H1 (cell line): ENCODE measurements at regions not wholly inside any gene's neighbourhood (a gene's known extent, or its start where the extent isn't known, plus 50 kb on each side); places are given as distances from the start of the nearest gene placed in this dataset.

Source experiments
- CTCF ChIA-PET: fragments of 300-600 bp; sonication (Branson Sonifier 250); formaldehyde crosslinking; loops from one replicate; lab custom pipeline; 2021; ENCODE audit not compliant: partially characterized antibody; lab: Charles Lee
- POLR2A ChIA-PET: fragments of 300-600 bp; sonication (Branson Sonifier 250); formaldehyde crosslinking; loops from one replicate; lab custom pipeline; 2021; ENCODE audit warnings: inconsistent platforms; ENCODE audit not compliant: partially characterized antibody; lab: Charles Lee
- DNase-seq, 2 experiments: peaks; one replicate each; pipeline versions ENCODE4 v3.0.0 to v3.0.0-alpha.2; 2010 to 2022; ENCODE audit warnings: low spot score in 2 of 2, low read depth in 1 of 2, mixed read lengths in 1 of 2
- FAIRE-seq: peaks from 2 replicates; lab custom pipeline; 2011; peaks lifted over from hg19 to GRCh38; lab: Jason Lieb, UNC
- H2AFZ ChIP-seq: 2 replicates; pipeline ENCODE4 v1.8.1; 2012; ENCODE audit warnings: low read length, inconsistent platforms
- H2AK5ac ChIP-seq: 2 replicates; pipeline ENCODE4 v1.6.1; 2013; ENCODE audit warnings: low read depth, low read length
- H2BK120ac ChIP-seq: replicated peaks from 2 replicates; pipeline ENCODE3; 2013; ENCODE audit warnings: low read depth, low read length, inconsistent platforms
- H2BK12ac ChIP-seq: 2 replicates; pipeline ENCODE4 v1.6.1; 2013; ENCODE audit warnings: low read depth, low read length
- H2BK15ac ChIP-seq: 2 replicates; pipeline ENCODE4 v1.6.1; 2013; ENCODE audit warnings: low read length
- H2BK20ac ChIP-seq: 2 replicates; pipeline ENCODE4 v1.6.1; 2013; ENCODE audit warnings: low read length
- H2BK5ac ChIP-seq: 2 replicates; pipeline ENCODE4 v1.6.1; 2013; ENCODE audit warnings: low read depth, low read length
- H3K14ac ChIP-seq: 2 replicates; pipeline ENCODE4 v1.6.1; 2013; ENCODE audit warnings: inconsistent platforms; ENCODE audit not compliant: insufficient read length
- H3K18ac ChIP-seq: 2 replicates; pipeline ENCODE4 v1.6.1; 2013; ENCODE audit warnings: low read length; ENCODE audit errors: extremely low read depth
- H3K23ac ChIP-seq: 2 replicates; pipeline ENCODE4 v1.6.1; 2013; ENCODE audit warnings: inconsistent platforms; ENCODE audit not compliant: insufficient read length
- H3K23me2 ChIP-seq: 2 replicates; pipeline ENCODE4 v1.6.1; 2013; ENCODE audit warnings: low read depth, low read length
- H3K27ac ChIP-seq: 2 replicates; pipeline ENCODE4 v1.6.1; 2011; ENCODE audit warnings: low read depth, low read length, inconsistent platforms
- H3K27me3 ChIP-seq, 4 experiments: replicated peaks in 1 of 4; 1 replicate in 1 of 4; 2 replicates in 3 of 4; pipeline versions ENCODE4 v1.6.1 to v1.8.1; 2011 to 2013; ENCODE audit warnings: low read length in 3 of 4, mild to moderate bottlenecking in 3 of 4, inconsistent platforms in 2 of 4, mixed read lengths in 2 of 4, moderate library complexity in 1 of 4; ENCODE audit not compliant: control insufficient read depth in 3 of 4, insufficient read depth in 3 of 4; ENCODE audit errors: extremely low read depth in 1 of 4
- H3K36me3 ChIP-seq, 4 experiments: 2 replicates each; pipeline versions ENCODE4 v1.6.1 to v1.8.1; 2011 to 2013; ENCODE audit warnings: mild to moderate bottlenecking in 4 of 4, low read length in 3 of 4, moderate library complexity in 2 of 4, control low read depth in 1 of 4, inconsistent platforms in 1 of 4; ENCODE audit not compliant: insufficient read depth in 4 of 4, control insufficient read depth in 2 of 4
- H3K4ac ChIP-seq: replicated peaks from 2 replicates; pipeline ENCODE3; 2013; ENCODE audit warnings: low read length, low read depth, mixed read lengths, inconsistent platforms; ENCODE audit not compliant: insufficient read length
- H3K4me1 ChIP-seq, 4 experiments: replicated peaks in 1 of 4; 1 replicate in 1 of 4; 2 replicates in 3 of 4; pipeline versions ENCODE4 v1.6.1 to v1.8.1; 2011 to 2013; ENCODE audit warnings: low read length in 3 of 4, inconsistent platforms in 2 of 4, mixed read lengths in 1 of 4; ENCODE audit not compliant: insufficient read depth in 4 of 4, control insufficient read depth in 3 of 4
- H3K4me2 ChIP-seq, 2 experiments: 2 replicates each; pipeline versions ENCODE4 v1.6.1 to v1.8.1; 2011 to 2013; ENCODE audit warnings: low read depth in 2 of 2, low read length in 2 of 2, control low read depth in 1 of 2, inconsistent platforms in 1 of 2, mild to moderate bottlenecking in 1 of 2; ENCODE audit not compliant: insufficient read depth in 1 of 2
- H3K4me3 ChIP-seq, 4 experiments: fragments of 200-600, 300-600 bp in 1 of 4; sonication (generic), shearing (Covaris generic), sonication (Bioruptor Twin) in 1 of 4; 2 replicates each; pipeline versions ENCODE4 v1.5.1 to v1.8.1; 2011 to 2016; ENCODE audit warnings: low read length in 4 of 4, low read depth in 3 of 4, control low read depth in 2 of 4, inconsistent platforms in 2 of 4, mild to moderate bottlenecking in 2 of 4, mixed read lengths in 1 of 4, moderate library complexity in 1 of 4; ENCODE audit not compliant: insufficient read depth in 2 of 4; ENCODE audit errors: extremely low read depth in 1 of 4
- H3K56ac ChIP-seq: replicated peaks from 2 replicates; pipeline ENCODE3; 2013; ENCODE audit warnings: low read depth, mild to moderate bottlenecking, mixed read lengths, low read length, inconsistent platforms; ENCODE audit not compliant: insufficient read length
- H3K79me1 ChIP-seq: 2 replicates; pipeline ENCODE4 v1.6.1; 2013; ENCODE audit warnings: low read depth, low read length, control low read depth
- H3K79me2 ChIP-seq, 2 experiments: 2 replicates each; pipeline versions ENCODE4 v1.6.1 to v1.8.1; 2012 to 2013; ENCODE audit warnings: low read length in 2 of 2, mild to moderate bottlenecking in 2 of 2, inconsistent platforms in 1 of 2; ENCODE audit not compliant: insufficient read depth in 2 of 2, control insufficient read depth in 1 of 2
- H3K9ac ChIP-seq, 4 experiments: replicated peaks in 1 of 4; 1 replicate in 1 of 4; 2 replicates in 3 of 4; pipeline versions ENCODE4 v1.6.1 to v1.8.1; 2011 to 2013; ENCODE audit warnings: low read depth in 3 of 4, low read length in 3 of 4, control low read depth in 2 of 4, mild to moderate bottlenecking in 2 of 4, moderate library complexity in 2 of 4, inconsistent platforms in 1 of 4; ENCODE audit errors: extremely low read depth in 1 of 4
- H3K9me3 ChIP-seq, 2 experiments: 2 replicates each; pipeline versions ENCODE4 v1.6.1 to v1.8.1; 2012 to 2013; ENCODE audit warnings: mild to moderate bottlenecking in 2 of 2, moderate library complexity in 2 of 2, control low read depth in 1 of 2, inconsistent platforms in 1 of 2, low read depth in 1 of 2, low read length in 1 of 2, mixed read lengths in 1 of 2; ENCODE audit not compliant: insufficient read depth in 2 of 2
- H4K20me1 ChIP-seq, 2 experiments: replicated peaks in 1 of 2; 2 replicates each; pipeline versions ENCODE3 to v1.8.1; 2011 to 2013; ENCODE audit warnings: inconsistent platforms in 2 of 2, low read length in 2 of 2, mild to moderate bottlenecking in 1 of 2; ENCODE audit not compliant: insufficient read depth in 2 of 2, control insufficient read depth in 1 of 2
- H4K5ac ChIP-seq: 2 replicates; pipeline ENCODE4 v1.6.1; 2013; ENCODE audit warnings: low read length, low read depth, mixed read lengths, inconsistent platforms; ENCODE audit not compliant: insufficient read length
- H4K8ac ChIP-seq: 2 replicates; pipeline ENCODE4 v1.8.0; 2013; ENCODE audit warnings: mild to moderate bottlenecking, moderate library complexity, low read length, inconsistent platforms; ENCODE audit not compliant: insufficient read depth; ENCODE audit errors: extremely low read depth
- H4K91ac ChIP-seq: replicated peaks from 2 replicates; pipeline ENCODE3; 2013; ENCODE audit warnings: low read length, mixed read lengths, inconsistent platforms; ENCODE audit not compliant: insufficient read length
- CTBP2 ChIP-seq: IDR thresholded peaks from 2 replicates; pipeline ENCODE4 v1.7.0; 2011; ENCODE audit warnings: borderline replicate concordance, mild to moderate bottlenecking, moderate library complexity, mixed read lengths, low read length; ENCODE audit not compliant: insufficient read depth, insufficient read length
- POLR2A ChIP-seq, 2 experiments: IDR thresholded peaks; 1 replicate in 1 of 2; 2 replicates in 1 of 2; pipeline ENCODE4 v1.6.1; 2011; ENCODE audit warnings: low read depth in 2 of 2, low read length in 2 of 2, mild to moderate bottlenecking in 2 of 2; ENCODE audit errors: control extremely low read depth in 1 of 2
- USF2 ChIP-seq: IDR thresholded peaks from 2 replicates; pipeline ENCODE4 v1.6.1; 2011; ENCODE audit warnings: low read length, improper control_type of control experiment
- ZNF274 ChIP-seq: IDR thresholded peaks from 2 replicates; pipeline ENCODE4 v1.7.0; 2012; ENCODE audit warnings: low read length, borderline replicate concordance; ENCODE audit errors: extremely low read depth
- WGBS, 2 experiments: shearing (Covaris generic) in 1 of 2; methylation state at CpG; one replicate each; pipeline versions ENCODE4 v1.1.6 to v1.1.7; 2013 to 2015; ENCODE audit warnings: low lambda C conversion rate in 2 of 2, mixed read lengths in 2 of 2, inconsistent platforms in 1 of 2, low coverage in 1 of 2, missing lambda C conversion rate in 1 of 2; ENCODE audit not compliant: insufficient replicate concordance in 2 of 2, insufficient coverage in 1 of 2, insufficient read length in 1 of 2; ENCODE audit errors: extremely low coverage in 1 of 2, missing lambda C conversion rate in 1 of 2; 5-methylcytosine and 5-hydroxymethylcytosine counted together

- no peak for TF ChIP-seq ZNF274
These were observed 390.2 kb downstream of the NR2F2 start (continued) for GRCh38 chr15:96720656-96721055.

DNA sequence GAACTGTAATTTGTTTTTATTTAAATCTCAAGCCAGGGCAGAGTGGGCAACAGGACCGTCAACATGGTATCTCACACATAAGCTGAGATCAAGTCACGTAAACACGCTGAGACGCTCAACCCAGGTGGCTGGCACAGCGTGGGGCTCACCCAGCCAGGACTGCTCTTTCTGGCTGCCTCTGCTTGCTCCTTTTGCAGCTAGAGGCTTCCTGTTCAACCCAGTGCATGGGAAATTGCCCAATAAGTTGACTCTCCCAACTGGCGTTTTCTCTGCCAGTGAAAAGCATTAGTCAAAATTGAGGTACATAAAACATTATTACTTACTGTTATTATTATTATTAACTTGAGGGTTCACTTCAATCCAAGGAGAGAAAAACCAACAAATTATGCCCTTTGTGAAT, 398.1 kb downstream of the NR2F2 start:
- Histone ChIP-seq H3K9ac (no peak overlapping the region), H2BK120ac (no peak overlapping the region), H4K8ac (no peak overlapping the region), H4K20me1 (no peaks in the 10 kb centered on the region), H3K18ac (no peak overlapping the region), H3K27me3 (no peaks in the 10 kb centered on the region), H3K36me3 (no peaks in the 10 kb centered on the region), H3K56ac (no peak overlapping the region), H2BK5ac (no peak overlapping the region), H2BK20ac (no peak overlapping the region), H4K5ac (no peak overlapping the region), H3K79me1 (no peaks in the 10 kb centered on the region), H3K14ac (no peak overlapping the region), H2BK15ac (no peak overlapping the region), H3K9me3 (no peaks in the 10 kb centered on the region), H3K79me2 (no peaks in the 10 kb centered on the region)
- no peak for FAIRE-seq
- no peak for TF ChIP-seq USF2
- TF ChIP-seq CTBP2, result no peak
- TF ChIP-seq POLR2A (IDR thresholded peaks at IDR 0.05; ENCODE audit: control extremely low read depth in 1 of 2, low read depth in 2 of 2, low read length in 2 of 2), result no peak
- TF ChIP-seq, all 59 proteins: peak for 0
- Histone ChIP-seq H2BK12ac (no peak overlapping the region), H3K23me2 (no peaks in the 10 kb centered on the region), H3K4me3 (no peak overlapping the region), H2AK5ac (no peak overlapping the region), H2AFZ (no peak overlapping the region), H4K91ac (no peak overlapping the region), H3K4me1 (no peaks in the 10 kb centered on the region), H3K4me2 (no peak overlapping the region), H3K4ac (no peak overlapping the region), H3K27ac (no peak overlapping the region), H3K23ac (no peak overlapping the region)
- DNase-seq, result no peak
- 85% methylated on average over 6 of the region's 6 CpGs; no CpG with 5 or more reads in 1 of the 2 experiments for WGBS, 2 experiments
- ChIA-PET POLR2A (no interaction called here), CTCF (interaction anchor here (1.3 kb wide), 1 partner anchor 11 kb away, joined by 3 read pairs; no protein-coding TSS in a partner anchor)
